ENCODE measurements at regions not wholly inside any gene's neighbourhood (a gene's known extent, or its start where the extent isn't known, plus 50 kb on each side); places are given as distances from the start of the nearest gene placed in this dataset.
"Not testable (repeated sequence)": the region's sequence is repeated elsewhere in the genome, so short reads cannot be mapped to it uniquely, and the experiment has no call there.

DNA sequence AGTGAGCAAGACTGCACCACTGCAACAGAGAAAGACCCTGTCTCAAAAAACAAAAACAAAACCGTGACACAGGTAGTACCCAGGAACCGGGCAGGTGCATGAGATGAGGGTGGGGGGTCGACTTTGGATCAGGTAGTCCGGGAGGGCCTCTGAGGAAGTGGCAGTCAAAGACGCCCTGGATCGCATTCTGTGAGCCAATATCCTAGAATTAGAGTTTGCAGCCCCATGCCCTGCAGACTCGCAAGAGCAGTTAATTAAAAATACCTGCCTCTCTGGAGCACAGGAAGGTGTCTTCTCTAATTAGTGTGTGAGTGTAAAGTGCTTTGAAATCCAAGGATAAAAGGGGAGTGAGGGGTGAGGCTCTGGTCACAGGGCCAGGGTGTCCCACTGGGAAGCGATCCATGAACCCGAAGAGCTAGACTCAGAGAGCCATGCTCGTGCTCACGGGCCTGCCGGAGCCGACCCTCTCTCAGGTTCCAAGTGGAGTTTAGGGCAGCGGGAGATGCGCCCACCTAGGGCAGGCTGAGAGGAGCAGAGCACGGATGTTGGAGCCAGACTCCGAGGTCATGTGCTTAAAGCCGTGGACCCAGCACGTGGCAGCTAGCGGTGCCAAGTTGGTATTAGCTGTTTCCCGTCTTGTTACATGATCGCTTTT lies 74.7 kb upstream of the PTPN1 start:
- DNase-seq: no peak

DNA sequence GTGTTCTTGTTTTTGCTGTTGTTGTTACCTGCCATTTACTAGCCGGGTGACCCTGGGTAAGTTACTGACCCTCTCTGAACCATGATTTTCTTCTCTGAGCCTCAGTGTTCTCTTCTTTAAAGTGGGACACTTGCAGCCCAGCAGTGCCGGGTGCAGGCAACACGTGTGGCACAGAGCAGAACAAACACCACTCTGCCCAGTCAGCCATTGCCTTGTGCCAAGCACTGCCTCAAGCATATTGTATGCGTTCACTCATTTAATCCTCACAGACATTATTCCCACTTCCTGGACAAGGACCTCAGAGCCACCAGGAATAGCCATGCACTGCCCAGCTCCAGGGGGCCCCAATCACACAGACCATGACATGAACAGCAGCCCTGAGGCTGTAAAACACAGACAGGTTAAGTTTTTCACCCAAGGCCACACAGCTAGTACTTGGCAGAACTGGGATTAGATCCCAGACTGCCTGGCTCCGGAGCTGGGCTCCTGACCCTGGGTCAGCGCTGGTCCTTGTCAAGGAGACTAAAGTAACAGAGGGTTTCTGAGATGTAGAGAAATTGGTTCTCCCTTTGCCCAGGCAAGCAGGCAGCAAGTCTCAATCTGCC lies 74.0 kb upstream of the PTPN1 start:
- DNase-seq: no peak

DNA sequence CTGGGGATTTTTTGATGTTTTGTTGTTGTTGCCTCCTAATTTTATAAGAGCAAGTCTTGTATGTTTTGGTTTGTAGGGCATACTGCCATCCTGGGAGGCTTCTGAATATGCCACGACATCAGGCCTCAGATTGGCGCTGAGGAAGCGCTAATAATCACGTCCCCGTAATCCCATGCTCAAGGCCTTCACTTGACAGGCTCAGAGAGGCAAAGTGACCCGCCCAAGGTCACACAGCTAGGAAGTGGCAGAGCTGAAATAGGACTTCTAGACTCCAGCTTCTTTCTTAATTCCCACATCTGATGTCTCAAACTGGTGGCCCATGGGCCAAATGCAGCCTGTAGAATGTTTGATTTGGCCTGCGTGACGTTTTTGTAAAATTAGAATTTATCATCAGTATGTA lies 73.5 kb upstream of the PTPN1 start:
- DNase-seq: no peak

DNA sequence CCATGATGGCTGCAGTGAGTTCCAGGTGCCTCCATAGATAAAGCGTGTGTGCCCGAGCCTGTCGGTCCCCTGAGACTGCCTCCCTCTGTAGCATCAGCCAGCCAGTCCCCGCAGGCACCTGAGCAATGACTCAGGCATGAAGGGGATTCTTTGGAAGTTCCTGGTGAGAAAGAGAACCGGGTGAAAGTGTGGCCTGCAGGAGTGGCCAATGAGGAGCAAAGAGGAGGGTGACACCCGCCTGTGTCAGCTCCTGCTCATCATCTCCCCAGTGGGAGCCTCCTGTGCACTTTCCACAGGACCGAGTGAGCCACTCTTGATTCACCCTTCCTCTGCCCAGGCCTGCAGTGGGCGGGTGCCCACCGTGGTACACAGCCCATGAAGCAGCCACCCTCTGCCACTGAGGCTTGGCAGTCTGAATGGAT lies 71.2 kb upstream of the PTPN1 start:
- DNase-seq: no peak

DNA sequence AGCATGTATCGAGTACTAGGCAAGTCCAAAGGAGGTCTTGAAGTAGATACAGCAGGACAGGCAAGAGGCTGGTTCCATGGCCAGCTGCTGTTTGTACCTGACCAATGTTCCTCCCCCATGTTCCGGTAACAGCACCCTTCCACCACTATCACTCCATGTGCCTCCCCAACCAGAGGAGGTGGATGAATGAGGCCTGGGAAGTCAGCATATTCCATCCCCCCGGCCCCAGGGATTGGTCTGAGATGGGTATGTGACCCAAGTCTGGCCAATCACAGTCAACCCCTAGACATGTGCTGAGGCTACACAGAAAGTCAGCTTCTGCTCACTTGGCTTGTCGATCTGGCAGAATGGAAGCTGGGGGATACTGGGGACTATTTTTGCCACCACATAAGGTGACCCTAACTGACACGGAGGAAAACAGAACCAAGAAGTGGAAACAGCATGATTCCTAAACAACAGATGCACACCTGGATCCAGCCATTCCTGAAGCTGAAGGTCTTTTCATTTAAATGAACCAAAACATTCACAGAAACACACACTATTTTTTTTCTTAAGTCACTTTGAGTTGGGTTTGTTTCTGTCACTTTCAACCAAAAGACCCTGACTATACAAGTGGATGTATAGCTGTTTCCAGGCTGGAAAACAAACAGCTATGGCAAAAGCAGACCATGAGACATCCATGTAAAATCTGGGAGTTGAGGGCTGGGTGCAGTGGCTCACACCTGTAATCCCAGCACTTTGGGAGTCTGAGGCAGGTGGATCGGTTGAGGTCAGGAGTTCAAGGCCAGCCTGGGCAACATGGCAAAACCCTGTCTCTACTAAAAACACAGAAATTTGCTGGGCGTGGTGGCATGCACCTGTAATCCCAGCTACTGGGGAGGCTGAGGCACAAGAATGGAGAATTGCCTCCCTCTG lies 70.4 kb upstream of the PTPN1 start:
- DNase-seq: no peak

DNA sequence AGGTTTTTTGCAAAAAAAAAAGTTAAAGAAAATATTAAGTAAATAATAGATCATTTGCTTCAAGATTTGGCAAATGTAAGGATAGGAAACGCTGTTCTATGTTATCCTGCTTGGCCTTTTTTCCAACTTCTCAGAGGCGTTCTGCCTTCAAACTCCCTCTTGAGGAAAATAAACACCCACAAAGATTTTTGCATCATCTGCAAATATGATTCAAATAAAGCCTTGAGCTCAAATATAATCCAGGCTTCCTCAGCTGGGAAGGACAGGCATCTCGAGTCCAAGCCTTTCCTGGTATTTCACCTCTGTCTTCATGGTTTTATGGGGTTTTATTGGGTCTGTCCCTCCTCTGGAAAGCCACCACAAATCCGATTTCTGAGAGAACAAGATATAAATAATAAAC lies 67.7 kb upstream of the PTPN1 start:
- DNase-seq: no peak

DNA sequence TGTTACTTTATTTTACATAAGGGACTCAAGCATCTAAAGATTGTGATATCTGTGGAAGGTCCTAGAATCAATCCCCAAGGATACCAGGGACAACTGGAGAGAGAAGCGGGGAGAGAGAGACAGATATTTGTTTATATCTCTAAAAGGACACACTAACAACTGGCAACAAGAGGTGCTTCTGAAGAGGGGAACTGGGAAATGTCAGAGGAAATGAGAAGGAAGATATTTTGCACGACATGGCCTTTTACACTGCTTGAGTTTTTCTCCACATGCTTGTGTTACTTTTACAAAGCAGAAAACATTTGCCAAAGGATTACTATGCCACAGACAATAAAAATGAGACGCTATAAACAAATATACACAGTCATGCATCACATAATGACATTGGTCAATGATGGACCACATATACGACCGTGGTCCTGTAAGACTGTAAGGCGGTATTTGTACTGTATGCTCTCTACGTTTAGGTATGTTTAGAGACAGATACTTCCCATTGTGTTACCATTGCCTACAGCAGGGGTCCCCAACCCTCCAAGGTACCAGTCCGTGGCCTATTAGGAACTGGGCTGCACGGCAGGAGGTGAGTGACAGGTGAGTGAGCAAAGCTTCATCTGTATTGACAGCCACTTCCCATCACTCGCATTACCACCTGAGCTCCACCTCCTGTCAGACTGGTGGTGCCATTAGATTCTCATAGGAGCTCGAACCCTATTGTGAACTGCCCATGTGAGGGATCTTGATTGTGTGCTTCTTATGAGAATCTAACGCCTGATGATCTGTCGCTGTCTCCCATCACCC lies 64.6 kb upstream of the PTPN1 start:
- DNase-seq: no peak

DNA sequence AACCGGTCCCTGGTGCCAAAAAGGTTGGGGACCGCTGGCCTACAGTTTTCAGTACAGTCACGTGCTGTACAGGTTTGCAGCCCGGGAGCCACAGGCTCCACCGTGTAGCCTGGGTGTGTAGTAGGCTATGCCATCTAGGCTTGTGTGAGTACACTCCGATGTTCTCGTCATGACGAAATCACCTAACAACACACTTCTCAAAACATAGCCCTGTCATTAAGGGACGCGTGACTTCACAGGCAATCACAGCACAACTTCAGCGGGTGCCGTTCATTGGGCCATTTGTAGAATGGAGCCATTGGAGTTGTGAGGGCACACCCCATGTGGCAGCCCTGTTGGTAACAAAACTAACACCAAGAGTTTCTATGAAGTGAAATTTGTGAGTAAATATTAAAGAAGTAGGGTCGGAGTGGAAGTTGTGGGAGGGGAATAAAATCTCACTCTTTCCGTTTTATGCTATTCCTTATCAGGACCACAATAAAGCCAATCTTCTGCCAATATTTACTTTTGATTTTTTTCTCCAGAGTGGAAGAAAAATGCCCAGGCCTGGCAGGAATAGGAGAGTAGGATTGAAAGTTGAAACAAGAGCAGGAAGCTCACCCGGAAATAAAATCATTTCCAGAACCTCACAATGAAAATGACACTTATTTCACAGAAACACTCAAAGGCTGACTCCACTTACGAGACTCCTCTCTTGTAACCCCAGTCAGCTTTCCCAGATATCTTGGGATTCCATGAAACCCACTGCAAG lies 63.7 kb upstream of the PTPN1 start:
- no peak for DNase-seq

DNA sequence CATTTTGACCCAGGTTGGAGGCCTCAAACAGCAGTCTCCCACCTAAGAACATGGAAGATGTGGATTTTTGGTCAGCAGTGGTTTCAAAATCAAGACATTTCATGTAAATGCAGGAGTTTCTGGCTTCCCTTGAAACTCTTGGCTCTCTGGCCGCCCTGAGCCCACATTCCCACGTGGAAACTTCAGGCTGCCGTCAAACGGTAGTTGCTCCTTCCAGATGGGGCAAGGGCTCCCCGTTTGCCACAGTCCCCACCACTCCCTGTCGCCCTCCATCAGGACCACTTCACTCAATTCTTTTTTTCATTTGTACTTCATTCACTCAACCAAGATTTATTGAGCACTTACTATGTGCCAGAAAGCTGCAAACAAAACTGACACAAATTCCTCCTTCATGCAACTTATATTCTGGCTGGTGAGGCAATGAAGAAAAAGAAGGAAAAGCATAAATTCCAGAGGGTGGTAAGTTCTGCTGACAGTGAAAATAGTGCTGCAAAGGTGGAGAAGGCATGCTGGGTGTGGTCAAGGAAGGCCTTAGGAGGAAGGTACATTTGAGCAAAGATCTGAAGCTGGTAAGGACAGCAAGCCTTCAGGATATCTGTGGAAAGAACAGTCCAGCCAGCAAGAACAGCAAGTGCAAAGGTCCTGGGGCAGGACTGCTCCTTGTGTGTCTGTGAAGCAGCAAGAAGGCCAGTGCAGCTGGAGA lies 62.9 kb upstream of the PTPN1 start:
- DNase-seq: no peak

DNA sequence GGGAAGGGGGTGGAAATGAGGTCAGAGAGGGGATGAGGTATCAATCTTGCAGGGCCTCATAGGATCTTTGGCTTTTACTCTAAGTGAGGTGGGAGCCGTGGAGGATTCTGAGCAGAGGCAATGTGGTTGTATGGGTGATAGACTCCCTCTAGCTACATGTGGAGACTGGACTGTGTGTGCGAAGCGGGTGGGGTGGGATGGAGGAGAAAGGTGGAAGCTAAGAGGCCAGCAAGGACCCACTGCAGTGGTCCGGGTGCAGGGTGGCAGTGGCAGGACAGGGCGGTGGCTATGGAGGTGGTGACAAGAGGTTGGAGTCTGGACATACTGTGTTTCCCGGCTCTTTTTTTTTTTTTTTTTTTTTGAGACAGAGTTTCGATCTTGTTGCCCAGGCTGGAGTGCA lies 62.4 kb upstream of the PTPN1 start:
- no peak for DNase-seq

DNA sequence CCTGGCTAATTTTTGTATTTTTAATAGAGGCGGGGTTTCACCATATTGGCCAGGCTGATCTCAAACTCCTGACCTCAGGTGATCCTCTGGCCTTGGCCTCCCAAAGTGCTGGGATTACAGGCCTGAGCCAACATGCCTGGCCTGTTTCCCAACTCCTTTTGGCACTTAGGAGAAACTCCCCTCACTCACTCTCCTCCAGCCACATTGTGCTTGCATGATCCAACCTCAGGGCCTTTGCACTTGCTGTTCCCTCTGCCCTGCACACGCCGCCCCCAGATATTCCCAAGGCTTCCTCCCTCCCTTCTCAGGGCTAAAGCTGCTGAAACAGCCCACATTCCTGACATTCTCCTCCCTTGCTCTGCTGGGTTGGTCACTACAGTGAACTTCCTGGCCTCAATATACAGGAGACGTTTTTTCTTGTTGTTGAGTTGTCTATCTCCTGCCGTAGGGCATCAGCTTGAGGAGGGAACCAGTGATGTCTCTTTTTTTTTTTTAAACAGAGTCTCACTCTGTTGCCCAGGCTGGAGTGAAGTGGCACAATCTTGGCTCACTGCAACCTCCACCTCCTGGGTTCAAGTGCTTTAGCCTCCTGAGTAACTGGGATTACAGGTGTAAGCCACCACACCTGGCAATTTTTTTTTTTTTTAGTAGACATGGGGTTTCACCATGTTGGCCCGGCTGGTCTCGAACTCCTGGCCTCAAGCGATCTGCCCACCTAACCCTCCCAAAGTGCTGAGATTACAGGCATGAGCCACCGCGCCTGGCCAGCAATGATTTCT lies 61.4 kb upstream of the PTPN1 start:
- not testable (repeated sequence) for DNase-seq

DNA sequence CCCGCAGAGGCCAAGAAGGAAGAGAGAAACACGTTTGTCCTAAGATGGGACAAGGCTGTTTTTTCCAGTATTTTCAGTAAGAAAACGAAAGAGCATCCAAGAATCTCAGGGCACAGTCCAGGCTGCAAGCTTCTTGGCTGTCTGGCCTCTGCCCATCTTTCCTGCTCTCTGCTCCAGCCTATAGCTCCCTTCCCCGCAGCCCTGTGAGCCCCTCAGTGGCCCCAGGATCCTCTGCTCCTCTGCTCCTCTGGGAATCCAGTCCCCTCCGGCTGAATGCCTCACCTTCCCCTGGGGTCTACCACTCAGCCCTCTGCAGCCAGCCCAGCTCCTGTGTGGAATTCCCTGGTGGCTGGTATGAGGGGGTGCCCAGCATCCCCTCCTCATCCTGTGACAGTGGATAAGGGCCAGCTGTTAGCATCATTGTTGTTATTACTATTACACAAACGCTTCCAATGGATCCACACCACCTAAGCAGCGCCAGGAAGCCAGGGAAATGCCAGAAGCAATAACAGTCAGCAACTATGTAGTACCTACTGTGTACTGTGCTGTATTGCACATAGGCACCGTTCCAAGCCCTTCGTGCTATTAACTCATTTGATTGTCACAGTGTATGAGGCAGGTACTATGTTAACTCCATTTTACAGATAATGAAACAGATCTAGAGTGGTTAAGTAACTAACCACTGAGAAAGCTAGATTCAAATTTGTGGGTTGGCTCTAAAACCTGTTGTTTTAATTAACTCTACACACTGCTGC lies 60.3 kb upstream of the PTPN1 start:
- no peak for DNase-seq

DNA sequence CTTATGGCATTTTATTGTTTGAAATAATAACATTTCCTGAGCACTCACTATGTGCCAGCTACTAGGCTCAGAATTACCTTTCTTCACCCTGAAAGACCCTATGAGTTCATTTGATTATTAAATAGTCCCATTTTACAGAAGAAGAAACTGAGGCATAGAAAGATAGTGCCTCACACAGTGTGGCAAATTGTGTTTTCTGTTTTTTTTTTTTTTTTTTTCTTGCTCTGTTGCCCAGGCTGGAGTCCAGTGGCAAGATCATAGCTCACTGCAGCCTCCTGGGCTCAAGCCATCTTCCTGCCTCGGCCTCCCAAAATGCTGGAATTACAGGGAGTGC lies 59.7 kb upstream of the PTPN1 start:
- DNase-seq: no peak

DNA sequence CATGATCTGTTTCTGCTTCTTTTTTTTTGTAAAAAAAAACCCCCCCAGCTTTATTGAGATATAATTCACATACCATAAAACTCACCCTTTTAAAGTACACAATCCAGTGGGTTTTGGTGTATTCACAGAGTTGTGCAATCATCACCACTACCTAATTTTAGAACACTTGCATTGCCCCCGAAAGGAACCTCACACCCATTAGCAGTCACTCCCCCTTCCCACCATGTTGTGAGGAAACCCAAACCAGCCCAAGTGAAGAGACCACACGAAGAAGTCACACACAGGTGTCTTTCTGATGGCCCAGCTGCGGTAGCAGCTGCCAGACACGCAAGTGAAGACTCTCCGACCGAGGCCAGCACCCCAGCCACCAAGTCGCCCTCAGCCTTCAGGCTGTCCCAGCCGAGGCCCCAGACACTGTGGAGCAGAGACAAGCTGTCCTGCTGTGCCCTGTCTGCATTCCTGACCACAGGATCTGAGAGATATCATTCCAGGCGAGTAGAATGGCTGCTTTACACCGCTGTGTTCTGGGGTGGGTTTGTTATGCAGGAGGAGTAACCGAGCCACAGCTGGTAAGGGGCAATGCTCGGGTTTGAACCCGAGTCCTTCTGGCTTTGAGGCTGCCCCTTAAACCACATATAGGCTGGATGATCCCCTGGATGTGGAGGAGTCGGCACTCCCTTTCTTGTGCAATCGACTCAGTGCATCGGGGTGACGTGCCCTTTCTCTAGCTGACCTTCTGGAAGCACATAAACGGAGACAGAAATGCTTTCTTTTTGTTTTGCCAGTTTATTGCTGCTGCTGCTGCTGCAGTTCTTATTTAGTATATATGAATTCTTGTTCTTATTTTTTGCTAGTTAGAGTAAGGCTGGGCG lies 59.1 kb upstream of the PTPN1 start:
- peak; percentile 54 for DNase-seq

DNA sequence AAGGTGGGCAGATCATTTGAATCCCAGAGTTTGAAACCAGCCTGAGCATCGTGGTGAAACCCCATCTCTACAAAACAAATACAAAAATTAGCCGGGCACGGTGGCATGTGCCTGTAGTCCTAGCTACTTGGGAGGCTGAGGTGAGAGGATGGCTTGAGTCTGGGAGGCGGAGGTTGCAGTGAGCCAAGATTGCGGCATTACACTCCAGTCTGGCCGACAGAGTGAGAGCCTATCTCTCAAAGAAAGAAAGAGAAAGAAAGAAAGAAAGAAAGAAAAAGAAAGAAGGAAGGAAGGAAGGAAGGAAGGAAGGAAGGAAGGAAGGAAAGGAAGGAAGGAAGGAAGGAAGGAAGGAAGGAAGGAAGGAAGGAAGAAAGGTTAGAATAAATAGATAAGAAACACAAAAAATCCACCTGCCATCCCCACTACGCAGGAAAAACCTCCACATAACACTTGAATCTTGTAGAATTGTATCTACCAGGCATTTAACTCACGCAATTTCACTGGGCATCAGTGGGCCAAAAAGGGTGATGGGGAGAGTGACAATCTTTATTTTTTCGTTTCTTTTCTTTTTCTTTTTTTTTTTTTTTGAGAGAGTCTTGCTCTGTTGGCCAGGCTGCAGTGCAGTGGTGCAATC lies 58.3 kb upstream of the PTPN1 start:
- not testable (repeated sequence) for DNase-seq

DNA sequence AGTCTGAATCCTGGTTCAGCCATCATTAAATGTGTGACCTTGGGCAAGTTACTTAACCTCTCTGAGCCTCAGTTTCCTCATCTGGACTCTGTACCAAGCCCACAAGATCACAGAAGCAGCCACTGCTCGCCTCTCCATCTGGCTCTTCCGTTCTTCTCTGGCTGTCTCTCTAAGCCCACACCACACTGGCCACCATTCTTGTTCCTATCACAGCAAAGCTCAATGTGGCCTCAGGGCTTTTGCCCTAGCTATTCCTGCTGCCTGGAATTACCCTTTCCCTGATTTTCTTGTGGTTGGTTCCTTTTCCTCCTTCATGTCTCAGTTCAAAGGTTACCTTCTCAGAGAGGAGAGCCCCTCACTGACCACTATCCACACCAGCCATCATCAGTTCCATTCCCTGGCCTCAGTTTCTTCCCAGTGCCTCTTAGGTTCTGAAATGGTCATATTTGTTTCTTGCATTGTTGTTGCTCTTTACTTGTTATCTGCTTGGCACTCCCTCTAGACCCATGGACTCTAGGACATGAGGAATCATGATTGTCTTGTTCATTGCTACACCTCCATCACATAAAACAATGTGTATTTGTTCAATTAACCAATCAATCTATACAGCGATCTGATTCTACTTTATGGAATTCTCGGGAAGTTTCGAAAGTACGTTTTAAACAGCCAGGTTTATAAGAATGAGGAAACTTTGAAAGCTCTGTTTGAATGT lies 56.5 kb upstream of the PTPN1 start:
- DNase-seq: no peak

DNA sequence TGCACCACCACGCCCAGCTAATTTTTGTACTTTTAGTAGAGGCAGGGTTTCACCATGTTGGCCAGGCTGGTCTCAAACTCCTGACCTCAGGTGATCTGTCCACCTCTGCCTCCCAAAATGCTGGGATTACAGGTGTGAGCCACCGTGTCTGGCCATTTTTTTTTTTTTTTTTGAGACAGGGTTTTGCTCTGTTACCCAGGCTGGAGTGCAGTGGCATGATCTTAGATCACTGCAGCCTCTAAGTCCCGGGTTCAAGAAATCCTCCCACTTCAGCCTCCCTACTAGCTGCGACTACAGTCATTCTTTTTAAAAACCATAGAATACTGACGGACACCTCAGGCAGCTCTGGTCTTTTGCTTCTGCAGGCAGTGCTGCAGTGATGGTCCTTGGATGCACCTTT lies 54.9 kb upstream of the PTPN1 start:
- DNase-seq: not testable (repeated sequence)

Data from eye (tissue), 1 donor.